ENCODE measurements at regions not wholly inside any gene's neighbourhood (a gene's known extent, or its start where the extent isn't known, plus 50 kb on each side); places are given as distances from the start of the nearest gene placed in this dataset.

- Histone ChIP-seq H3K27me3 (ENCODE audit: low read length) (no peaks in the 10 kb centered on the region), H2AFZ (ENCODE audit: low read depth, low read length, severe bottlenecking) (no peak overlapping the region), H3K4me2 (ENCODE audit: low read depth, low read length, poor library complexity, severe bottlenecking) (no peak overlapping the region), H4K20me1 (ENCODE audit: low read depth, low read length) (no peaks in the 10 kb centered on the region), H3K4me3 (ENCODE audit: insufficient read depth, low read length, poor library complexity, severe bottlenecking) (no peak overlapping the region), H3K9me3 (ENCODE audit: insufficient read depth, low read length) (no peaks in the 10 kb centered on the region), H3K79me2 (ENCODE audit: insufficient read depth, low read length) (no peaks in the 10 kb centered on the region), H3K9me2 (replicated peaks; ENCODE audit: insufficient read depth, low read length) (no peaks in the 10 kb centered on the region), H3K9ac (ENCODE audit: low read length) (no peak overlapping the region), H3K27ac (ENCODE audit: low read depth, low read length) (no peak overlapping the region), H3F3A (ENCODE audit: insufficient read depth) (no peaks in the 10 kb centered on the region), H3K36me3 (ENCODE audit: low read length) (no peaks in the 10 kb centered on the region)
- TF ChIP-seq, protein P1, sequence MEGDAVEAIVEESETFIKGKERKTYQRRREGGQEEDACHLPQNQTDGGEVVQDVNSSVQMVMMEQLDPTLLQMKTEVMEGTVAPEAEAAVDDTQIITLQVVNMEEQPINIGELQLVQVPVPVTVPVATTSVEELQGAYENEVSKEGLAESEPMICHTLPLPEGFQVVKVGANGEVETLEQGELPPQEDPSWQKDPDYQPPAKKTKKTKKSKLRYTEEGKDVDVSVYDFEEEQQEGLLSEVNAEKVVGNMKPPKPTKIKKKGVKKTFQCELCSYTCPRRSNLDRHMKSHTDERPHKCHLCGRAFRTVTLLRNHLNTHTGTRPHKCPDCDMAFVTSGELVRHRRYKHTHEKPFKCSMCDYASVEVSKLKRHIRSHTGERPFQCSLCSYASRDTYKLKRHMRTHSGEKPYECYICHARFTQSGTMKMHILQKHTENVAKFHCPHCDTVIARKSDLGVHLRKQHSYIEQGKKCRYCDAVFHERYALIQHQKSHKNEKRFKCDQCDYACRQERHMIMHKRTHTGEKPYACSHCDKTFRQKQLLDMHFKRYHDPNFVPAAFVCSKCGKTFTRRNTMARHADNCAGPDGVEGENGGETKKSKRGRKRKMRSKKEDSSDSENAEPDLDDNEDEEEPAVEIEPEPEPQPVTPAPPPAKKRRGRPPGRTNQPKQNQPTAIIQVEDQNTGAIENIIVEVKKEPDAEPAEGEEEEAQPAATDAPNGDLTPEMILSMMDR (IDR thresholded peaks at IDR 0.05; ENCODE audit: insufficient read depth, low read length, poor library complexity, severe bottlenecking), result no peak
- no peak for TF ChIP-seq EZH2phosphoT487 (conservative IDR thresholded peaks at IDR 0.05; ENCODE audit: low read length)
Measured at GRCh38 chrX:7446815-7447214, 298.9 kb upstream of the PUDP start.

DNA sequence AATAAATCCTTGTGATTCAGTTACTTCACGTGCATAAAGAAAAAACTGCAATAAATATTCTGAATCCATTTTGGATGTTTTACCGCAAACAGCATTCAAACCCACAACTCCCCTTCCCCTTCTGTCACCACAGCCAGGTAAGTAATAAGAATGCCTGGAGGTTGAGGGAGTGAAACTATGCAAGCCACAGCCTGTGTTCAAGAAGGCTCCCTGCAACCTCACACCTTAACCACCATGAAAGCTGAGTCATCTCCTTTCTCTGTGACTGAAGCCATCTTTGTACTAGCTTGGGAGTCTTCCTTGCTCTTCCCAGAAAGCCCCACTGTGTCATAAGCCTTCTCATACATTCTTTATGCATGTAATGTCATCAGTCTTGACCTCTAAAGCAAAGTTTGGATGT is 297.0 kb upstream of the PUDP start:
- TF ChIP-seq, protein P1 (IDR thresholded peaks at IDR 0.05; ENCODE audit: insufficient read depth, low read length, poor library complexity, severe bottlenecking), result no peak
- no peak for TF ChIP-seq EZH2phosphoT487 (conservative IDR thresholded peaks at IDR 0.05; ENCODE audit: low read length)
- Histone ChIP-seq H4K20me1 (ENCODE audit: low read depth, low read length) (no peaks in the 10 kb centered on the region), H3K9me2 (replicated peaks; ENCODE audit: insufficient read depth, low read length) (no peaks in the 10 kb centered on the region), H2AFZ (ENCODE audit: low read depth, low read length, severe bottlenecking) (no peak overlapping the region), H3F3A (ENCODE audit: insufficient read depth) (no peaks in the 10 kb centered on the region), H3K9ac (ENCODE audit: low read length) (no peak overlapping the region), H3K4me2 (ENCODE audit: low read depth, low read length, poor library complexity, severe bottlenecking) (no peak overlapping the region), H3K27ac (ENCODE audit: low read depth, low read length) (no peak overlapping the region), H3K9me3 (ENCODE audit: insufficient read depth, low read length) (no peaks in the 10 kb centered on the region), H3K4me3 (ENCODE audit: insufficient read depth, low read length, poor library complexity, severe bottlenecking) (no peak overlapping the region), H3K36me3 (ENCODE audit: low read length) (no peaks in the 10 kb centered on the region), H3K27me3 (ENCODE audit: low read length) (no peaks in the 10 kb centered on the region), H3K79me2 (ENCODE audit: insufficient read depth, low read length) (no peaks in the 10 kb centered on the region)

DNA sequence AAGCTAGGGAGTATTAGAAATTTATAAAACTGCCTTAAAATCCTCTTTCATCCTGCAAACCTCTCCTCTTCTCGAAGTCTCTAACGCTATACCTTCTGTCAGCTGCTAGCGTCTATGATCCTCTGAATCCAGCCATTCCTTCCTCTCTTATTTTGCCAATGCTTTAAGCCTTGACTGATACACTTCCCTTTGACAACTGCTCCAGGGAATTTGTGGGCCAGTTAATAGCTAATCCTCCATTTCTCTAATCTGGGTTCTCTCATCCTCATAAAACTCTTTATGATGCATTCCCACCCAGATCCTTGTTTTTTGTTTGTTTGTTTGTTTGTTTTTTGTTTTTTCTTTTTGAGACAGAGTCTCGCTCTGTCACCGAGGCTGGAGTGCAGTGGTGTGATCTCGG is 293.6 kb upstream of the PUDP start:
- H3K4me2 ChIP-seq (ENCODE audit: low read depth, low read length, poor library complexity, severe bottlenecking), result no peak overlapping the region
- H2AFZ ChIP-seq (ENCODE audit: low read depth, low read length, severe bottlenecking), result no peak overlapping the region
- no peak overlapping the region for H3K27ac ChIP-seq (ENCODE audit: low read depth, low read length)
- no peaks in the 10 kb centered on the region for H3K27me3 ChIP-seq (ENCODE audit: low read length)
- H3K4me3 ChIP-seq (ENCODE audit: insufficient read depth, low read length, poor library complexity, severe bottlenecking), result no peak overlapping the region
- H3K9ac ChIP-seq (ENCODE audit: low read length), result no peak overlapping the region
- TF ChIP-seq, protein P1 (IDR thresholded peaks at IDR 0.05; ENCODE audit: insufficient read depth, low read length, poor library complexity, severe bottlenecking), result no peak
- no peak for TF ChIP-seq EZH2phosphoT487 (conservative IDR thresholded peaks at IDR 0.05; ENCODE audit: low read length)
- H3K79me2 ChIP-seq (ENCODE audit: insufficient read depth, low read length), result no peaks in the 10 kb centered on the region
- no peaks in the 10 kb centered on the region for H3K9me2 ChIP-seq (replicated peaks; ENCODE audit: insufficient read depth, low read length)
- no peaks in the 10 kb centered on the region for H3K36me3 ChIP-seq (ENCODE audit: low read length)
- no peaks in the 10 kb centered on the region for H4K20me1 ChIP-seq (ENCODE audit: low read depth, low read length)
- H3F3A ChIP-seq (ENCODE audit: insufficient read depth), result no peaks in the 10 kb centered on the region
- no peaks in the 10 kb centered on the region for H3K9me3 ChIP-seq (ENCODE audit: insufficient read depth, low read length)

All from SU-DHL-6 (cell line).